GM10266 (cell line): ENCODE measurements at regions not wholly inside any gene's neighbourhood (a gene's known extent, or its start where the extent isn't known, plus 50 kb on each side); places are given as distances from the start of the nearest gene placed in this dataset.

Experiments used
- DNase-seq: peaks from one replicate; pipeline ENCODE4 v3.0.0; 2012; ENCODE audit errors: extremely low spot score
- CTCF ChIP-seq: IDR thresholded peaks from 2 replicates; pipeline ENCODE4 v1.5.1; 2012; ENCODE audit warnings: mild to moderate bottlenecking, low read depth; ENCODE audit not compliant: control insufficient read depth, insufficient read depth; ENCODE audit errors: missing control alignments

GRCh38 chr20:12069181-12069580 lies 151.5 kb downstream of the BTBD3 start:
- no peak for DNase-seq
- TF ChIP-seq CTCF, result no peak

GRCh38 chr20:12072221-12072953 lies 154.7 kb downstream of the BTBD3 start:
- DNase-seq, result no peak
- TF ChIP-seq CTCF, result no peak

GRCh38 chr20:12072954-12073264 lies 155.2 kb downstream of the BTBD3 start:
- TF ChIP-seq CTCF, result no peak
- DNase-seq, result no peak

- DNase-seq, result no peak
- TF ChIP-seq CTCF, result no peak
These were observed 156.5 kb downstream of the BTBD3 start for GRCh38 chr20:12074111-12074655.

GRCh38 chr20:12076200-12076599 lies 158.5 kb downstream of the BTBD3 start:
- no peak for TF ChIP-seq CTCF

GRCh38 chr20:12077875-12078274 lies 160.2 kb downstream of the BTBD3 start:
- DNase-seq, result no peak
- TF ChIP-seq CTCF, result no peak

More at GRCh38 chr20:12076200-12076599, 158.5 kb downstream of the BTBD3 start:
- no peak for DNase-seq

GRCh38 chr20:12079490-12079889 lies 161.8 kb downstream of the BTBD3 start:
- no peak for DNase-seq
- TF ChIP-seq CTCF, result no peak
